Hepatocyte (in vitro differentiated cells): ENCODE measurements at regions not wholly inside any gene's neighbourhood (a gene's known extent, or its start where the extent isn't known, plus 50 kb on each side); places are given as distances from the start of the nearest gene placed in this dataset.

Experiments used
- EZH2 ChIP-seq: fragments of 200-600 bp; sonication (generic); IDR thresholded peaks from 2 replicates; pipeline ENCODE4 v1.6.1; 2016; ENCODE audit warnings: antibody characterized with exemption, mild to moderate bottlenecking, borderline replicate concordance
- EZH2phosphoT487 ChIP-seq: fragments of 200-600 bp; sonication (generic); IDR thresholded peaks from one replicate; pipeline ENCODE4 v1.6.1; 2018; ENCODE audit warnings: antibody characterized with exemption, mild to moderate bottlenecking, low read depth, moderate library complexity; ENCODE audit not compliant: unreplicated experiment, severe bottlenecking
- TF ChIP-seq, protein P1 (sequence below): fragments of 200-600 bp; sonication (generic); IDR thresholded peaks from 2 replicates; pipeline ENCODE4 v1.5.1; 2016; ENCODE audit warnings: antibody characterized with exemption, mild to moderate bottlenecking; ENCODE audit not compliant: poor library complexity

DNA sequence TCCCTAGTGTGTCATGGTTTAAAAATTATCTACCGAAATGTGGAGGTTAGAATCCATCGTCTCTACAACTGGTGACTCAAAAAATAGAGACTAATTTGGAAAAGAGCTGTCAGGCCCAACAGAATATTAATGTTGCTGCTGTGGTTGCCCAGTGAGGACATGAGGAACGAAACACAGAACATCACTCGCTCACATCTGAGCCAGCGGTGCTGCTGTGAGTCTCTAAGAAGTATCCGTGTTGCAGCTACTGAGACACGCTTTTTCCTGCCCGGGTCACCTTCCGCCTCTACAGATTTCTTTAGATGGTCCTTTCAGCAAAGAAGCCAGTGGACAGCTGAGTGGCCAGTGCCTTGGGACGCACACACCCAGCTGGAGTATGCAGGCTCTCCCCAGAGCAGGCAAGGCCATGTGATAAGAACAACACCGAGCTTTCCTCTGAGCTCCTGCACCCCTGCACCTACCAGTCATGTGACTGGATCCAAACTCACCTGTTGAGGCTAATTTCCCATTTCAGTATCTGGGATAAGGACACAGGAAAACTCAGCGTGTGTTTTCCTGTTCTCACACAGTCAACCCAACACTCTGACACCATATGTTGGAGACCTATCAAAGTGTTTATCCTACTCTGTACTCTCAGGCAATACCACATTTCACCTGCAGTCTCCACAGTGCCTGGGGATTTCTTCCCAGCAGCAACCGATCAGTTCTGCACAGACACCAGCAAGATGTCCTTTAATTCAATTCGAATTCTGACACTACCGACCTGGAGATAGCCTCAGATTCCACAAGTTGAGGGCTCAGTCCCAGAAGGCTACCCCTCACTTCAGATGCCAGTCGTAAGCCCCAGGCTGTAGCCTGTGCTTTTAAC, 119.0 kb upstream of the RPS6KA2 start:
- TF ChIP-seq, protein P1, sequence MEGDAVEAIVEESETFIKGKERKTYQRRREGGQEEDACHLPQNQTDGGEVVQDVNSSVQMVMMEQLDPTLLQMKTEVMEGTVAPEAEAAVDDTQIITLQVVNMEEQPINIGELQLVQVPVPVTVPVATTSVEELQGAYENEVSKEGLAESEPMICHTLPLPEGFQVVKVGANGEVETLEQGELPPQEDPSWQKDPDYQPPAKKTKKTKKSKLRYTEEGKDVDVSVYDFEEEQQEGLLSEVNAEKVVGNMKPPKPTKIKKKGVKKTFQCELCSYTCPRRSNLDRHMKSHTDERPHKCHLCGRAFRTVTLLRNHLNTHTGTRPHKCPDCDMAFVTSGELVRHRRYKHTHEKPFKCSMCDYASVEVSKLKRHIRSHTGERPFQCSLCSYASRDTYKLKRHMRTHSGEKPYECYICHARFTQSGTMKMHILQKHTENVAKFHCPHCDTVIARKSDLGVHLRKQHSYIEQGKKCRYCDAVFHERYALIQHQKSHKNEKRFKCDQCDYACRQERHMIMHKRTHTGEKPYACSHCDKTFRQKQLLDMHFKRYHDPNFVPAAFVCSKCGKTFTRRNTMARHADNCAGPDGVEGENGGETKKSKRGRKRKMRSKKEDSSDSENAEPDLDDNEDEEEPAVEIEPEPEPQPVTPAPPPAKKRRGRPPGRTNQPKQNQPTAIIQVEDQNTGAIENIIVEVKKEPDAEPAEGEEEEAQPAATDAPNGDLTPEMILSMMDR, result no peak
- TF ChIP-seq EZH2phosphoT487 (no peak), EZH2 (no peak)
